AG04449 (cell line): ENCODE measurements at regions not wholly inside any gene's neighbourhood (a gene's known extent, or its start where the extent isn't known, plus 50 kb on each side); places are given as distances from the start of the nearest gene placed in this dataset.

Experiments
- CTCF ChIA-PET: fragments of 350-600 bp; formaldehyde crosslinking; extraction: SDS; loops from one replicate; lab custom pipeline; 2021; ENCODE audit warnings: antibody characterized with exemption; lab: Yijun Ruan, JAX
- POLR2A ChIA-PET: fragments of 400-600, 350-600 bp; formaldehyde crosslinking; extraction: SDS; loops from one replicate; lab custom pipeline; 2020; ENCODE audit warnings: antibody characterized with exemption, inconsistent platforms; lab: Yijun Ruan, JAX
- DNase-seq: peaks from one replicate; pipeline ENCODE4 v3.0.0-alpha.2; 2010; ENCODE audit warnings: low read depth, low spot score
- H3K4me3 ChIP-seq: 2 replicates; pipeline ENCODE4 v1.5.1; 2011; ENCODE audit warnings: low read depth, mild to moderate bottlenecking, control low read depth, low read length
- TF ChIP-seq, protein P1 (sequence below): IDR thresholded peaks from one replicate; pipeline ENCODE4 v1.5.1; 2011; ENCODE audit warnings: mild to moderate bottlenecking, moderate library complexity, low read length, control low read depth, inconsistent platforms; ENCODE audit not compliant: insufficient read depth; ENCODE audit errors: missing control alignments

DNA sequence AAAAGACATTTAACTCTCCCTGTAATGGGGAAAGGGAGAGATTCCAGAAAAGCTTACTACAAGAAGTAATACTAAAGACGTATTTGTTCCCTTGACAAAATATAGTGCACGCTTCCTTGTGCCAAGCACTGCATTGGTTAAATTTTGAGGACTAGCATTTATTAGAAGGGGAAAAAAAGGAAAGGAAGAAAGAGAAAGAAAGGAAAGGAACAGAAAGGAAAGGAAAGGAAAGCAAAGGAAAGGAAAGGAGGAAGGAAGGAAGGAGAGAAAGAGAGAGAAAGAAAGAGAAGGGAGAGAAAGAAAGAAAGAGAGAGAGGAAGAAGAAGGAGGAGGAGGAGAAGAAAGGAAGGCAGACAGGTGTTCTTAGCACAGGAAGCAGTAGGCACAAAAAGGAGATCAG lies 110.1 kb upstream of the CDH6 start:
- ChIA-PET CTCF (no interaction called here), POLR2A (no interaction called here)
- H3K4me3 ChIP-seq, result no peak overlapping the region
- no peak for DNase-seq
- TF ChIP-seq, protein P1, sequence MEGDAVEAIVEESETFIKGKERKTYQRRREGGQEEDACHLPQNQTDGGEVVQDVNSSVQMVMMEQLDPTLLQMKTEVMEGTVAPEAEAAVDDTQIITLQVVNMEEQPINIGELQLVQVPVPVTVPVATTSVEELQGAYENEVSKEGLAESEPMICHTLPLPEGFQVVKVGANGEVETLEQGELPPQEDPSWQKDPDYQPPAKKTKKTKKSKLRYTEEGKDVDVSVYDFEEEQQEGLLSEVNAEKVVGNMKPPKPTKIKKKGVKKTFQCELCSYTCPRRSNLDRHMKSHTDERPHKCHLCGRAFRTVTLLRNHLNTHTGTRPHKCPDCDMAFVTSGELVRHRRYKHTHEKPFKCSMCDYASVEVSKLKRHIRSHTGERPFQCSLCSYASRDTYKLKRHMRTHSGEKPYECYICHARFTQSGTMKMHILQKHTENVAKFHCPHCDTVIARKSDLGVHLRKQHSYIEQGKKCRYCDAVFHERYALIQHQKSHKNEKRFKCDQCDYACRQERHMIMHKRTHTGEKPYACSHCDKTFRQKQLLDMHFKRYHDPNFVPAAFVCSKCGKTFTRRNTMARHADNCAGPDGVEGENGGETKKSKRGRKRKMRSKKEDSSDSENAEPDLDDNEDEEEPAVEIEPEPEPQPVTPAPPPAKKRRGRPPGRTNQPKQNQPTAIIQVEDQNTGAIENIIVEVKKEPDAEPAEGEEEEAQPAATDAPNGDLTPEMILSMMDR, result no peak

DNA sequence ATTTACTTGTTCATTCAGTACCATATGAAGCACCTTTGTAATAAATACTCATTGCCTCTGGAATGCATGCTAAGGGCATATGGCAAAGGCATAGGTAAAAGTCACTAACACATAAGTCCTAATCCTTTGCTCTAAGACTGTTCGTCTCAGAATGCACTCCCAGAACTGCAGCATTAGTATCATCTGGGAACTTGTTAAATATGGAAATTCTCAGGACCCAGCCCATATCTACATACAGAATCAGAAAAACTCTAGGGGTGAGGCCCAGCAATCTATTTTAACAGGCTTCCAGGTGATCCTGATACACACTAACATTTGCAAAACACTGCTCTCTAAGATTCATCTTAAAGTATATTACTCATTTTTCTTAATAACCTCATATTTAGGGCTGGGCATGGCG lies 113.8 kb upstream of the CDH6 start:
- H3K4me3 ChIP-seq, result no peak overlapping the region
- TF ChIP-seq, protein P1, result no peak
- no peak for DNase-seq
- ChIA-PET CTCF (no interaction called here), POLR2A (no interaction called here)

DNA sequence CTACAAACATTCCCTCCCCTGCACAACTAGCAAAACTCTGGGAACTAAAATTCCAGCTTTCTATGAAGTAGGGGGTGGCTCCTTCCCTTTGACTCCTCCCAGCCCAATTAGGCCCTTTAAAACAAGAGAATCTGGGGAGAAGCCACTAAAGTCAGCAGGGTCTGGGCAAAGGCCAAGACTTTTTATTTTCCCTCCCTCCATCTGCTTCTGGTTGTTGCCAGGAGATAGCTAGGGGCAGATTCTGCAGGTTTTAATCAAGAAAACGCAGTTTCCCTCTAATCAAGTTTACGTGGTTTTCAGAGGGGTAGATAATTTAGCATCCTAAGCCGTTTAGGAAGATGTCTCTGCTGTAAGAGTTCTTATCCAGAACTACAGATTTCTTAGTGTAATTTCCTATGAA lies 114.5 kb upstream of the CDH6 start:
- ChIA-PET CTCF (interaction anchor here (1.3 kb wide), 1 partner anchor 108 kb away, joined by 3 read pairs; no protein-coding TSS in a partner anchor), POLR2A (no interaction called here)
- DNase-seq, result no peak

DNA sequence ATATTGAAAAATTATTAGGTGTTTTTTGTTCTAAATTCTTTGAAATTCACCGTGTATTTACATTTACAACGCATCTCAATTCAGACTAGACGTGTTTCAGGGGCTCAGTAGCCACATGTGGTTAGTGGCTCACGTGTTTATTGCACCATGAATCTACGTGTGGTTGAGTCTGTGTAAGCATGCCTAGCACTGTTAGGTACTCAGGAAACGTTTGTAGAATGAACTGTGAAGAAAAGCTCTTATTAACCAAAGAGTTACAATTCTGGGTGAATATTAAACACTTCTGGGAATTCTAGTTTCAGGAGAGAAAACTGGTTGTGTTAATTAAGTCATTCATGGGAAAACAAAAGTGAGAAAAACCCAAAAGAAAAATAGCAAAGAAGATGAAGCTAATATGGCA lies 117.5 kb upstream of the CDH6 start:
- POLR2A ChIA-PET, result no interaction called here
- TF ChIP-seq, protein P1, result no peak
- CTCF ChIA-PET, result no interaction called here
- no peak overlapping the region for H3K4me3 ChIP-seq
- DNase-seq, result no peak

More for the DNA sequence above, 114.5 kb upstream of the CDH6 start:
- no peak overlapping the region for H3K4me3 ChIP-seq
- TF ChIP-seq, protein P1, result no peak

DNA sequence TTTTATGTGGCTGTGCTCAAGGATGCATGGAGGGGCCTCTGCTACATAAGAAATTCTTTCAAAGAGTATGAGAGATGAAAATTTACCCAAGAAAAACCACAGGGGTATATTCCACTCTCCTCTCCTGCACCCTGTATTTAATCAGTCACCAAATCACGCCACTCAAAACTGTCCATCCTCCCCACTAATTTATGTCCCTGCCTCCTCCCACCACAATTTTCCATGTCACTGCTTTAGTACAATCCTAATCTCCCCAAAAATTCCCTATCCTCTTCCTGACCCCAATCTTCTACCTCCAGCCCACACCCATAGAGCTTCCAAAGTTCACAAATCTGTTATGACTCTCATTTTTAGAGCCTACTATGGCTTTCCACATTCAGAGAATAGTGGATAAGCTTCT lies 125.2 kb upstream of the CDH6 start:
- CTCF ChIA-PET, result no interaction called here
- POLR2A ChIA-PET, result no interaction called here
- TF ChIP-seq, protein P1, result no peak
- no peak for DNase-seq
- no peak overlapping the region for H3K4me3 ChIP-seq

DNA sequence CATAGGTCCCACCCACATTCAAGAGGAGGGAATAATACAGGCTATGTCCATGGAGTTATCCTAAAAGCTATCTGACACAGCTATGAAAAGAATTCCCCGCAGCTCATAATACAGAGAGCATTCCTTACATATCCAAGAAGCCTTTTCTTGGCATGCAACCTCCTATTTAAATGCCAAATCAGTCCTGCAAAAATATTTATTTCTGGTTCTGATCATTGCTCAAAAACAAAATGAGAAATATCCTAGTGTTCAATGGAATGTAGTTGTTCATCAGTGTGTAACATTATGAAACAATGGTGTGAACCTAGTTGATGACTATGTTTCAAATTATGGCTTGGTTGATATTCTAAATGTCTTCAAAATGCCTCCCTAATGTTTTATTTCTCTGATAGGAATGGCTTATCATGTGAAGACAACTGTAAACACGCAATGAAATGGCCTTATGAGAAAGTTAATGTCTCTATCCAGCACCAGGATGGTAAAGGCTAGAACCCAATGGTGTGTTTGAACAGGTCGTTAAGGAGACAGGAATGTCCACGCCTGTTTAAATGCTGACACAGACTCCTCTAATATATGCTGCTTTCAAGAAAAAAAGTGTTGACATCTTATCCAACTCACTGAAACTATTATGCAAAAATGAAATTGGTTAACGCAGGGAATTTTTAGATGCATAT lies 126.7 kb upstream of the CDH6 start:
- POLR2A ChIA-PET, result no interaction called here
- peak; percentile 5 for DNase-seq
- CTCF ChIA-PET, result no interaction called here
- no peak overlapping the region for H3K4me3 ChIP-seq
- TF ChIP-seq, protein P1, result no peak
